ENCODE measurements at regions not wholly inside any gene's neighbourhood (a gene's known extent, or its start where the extent isn't known, plus 50 kb on each side); places are given as distances from the start of the nearest gene placed in this dataset.

DNA sequence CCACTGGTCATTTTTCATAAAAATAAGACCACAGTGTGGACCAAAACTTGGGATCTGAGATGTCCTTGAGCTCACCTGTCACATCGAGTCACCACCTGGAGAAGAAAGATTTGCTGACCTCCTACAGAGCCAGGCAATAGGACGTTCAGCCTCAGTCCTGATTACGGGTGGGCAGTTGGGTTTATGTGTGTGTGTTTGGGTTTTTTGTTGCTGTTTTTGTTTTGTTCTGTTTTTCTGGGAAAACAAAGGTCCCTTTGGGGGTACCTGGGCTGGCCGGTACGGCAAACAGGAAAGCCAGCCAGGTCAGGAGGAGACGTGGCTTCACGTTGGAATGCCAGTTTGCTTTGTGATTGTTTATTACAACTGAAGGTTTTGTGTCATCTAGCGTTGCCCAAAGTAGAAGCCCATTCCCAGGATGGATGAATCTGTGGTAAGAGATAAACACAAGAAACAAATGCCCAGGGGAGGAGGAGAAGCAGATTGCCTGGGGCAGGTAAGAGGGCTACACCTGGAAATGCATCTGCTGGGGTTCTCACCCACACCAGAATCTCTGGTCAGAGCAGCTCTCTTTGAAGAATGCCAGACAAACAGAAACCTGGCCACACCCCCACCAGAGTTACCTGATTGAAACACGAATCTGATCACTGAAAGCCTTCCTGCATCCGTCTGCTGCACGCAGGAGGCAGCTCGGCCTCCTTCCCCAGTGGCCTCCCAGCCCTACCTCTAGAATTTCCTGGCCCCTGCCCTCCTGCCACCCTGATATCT lies 100.1 kb upstream of the DIO3 start:
- no peaks in the 10 kb centered on the region for H3K9me3 ChIP-seq
- DNase-seq (ENCODE audit: low spot score): no peak
- intact Hi-C loops (cut with DNase I): no loop called here
- H3K27me3 ChIP-seq (replicated peaks; ENCODE audit: insufficient read depth): peaks cover 24% of the 10 kb centered on the region
- H3K4me3 ChIP-seq: no peak overlapping the region
- no peaks in the 10 kb centered on the region for H3K4me1 ChIP-seq (replicated peaks)
- WGBS: 93% methylated on average over 12 of the region's 12 CpGs
- H3K27ac ChIP-seq: no peak overlapping the region
- no peaks in the 10 kb centered on the region for H3K36me3 ChIP-seq
- TF ChIP-seq POLR2A (IDR thresholded peaks at IDR 0.05) (no peak), POLR2AphosphoS5 (IDR thresholded peaks at IDR 0.05) (no peak)
- TF ChIP-seq, protein P1, sequence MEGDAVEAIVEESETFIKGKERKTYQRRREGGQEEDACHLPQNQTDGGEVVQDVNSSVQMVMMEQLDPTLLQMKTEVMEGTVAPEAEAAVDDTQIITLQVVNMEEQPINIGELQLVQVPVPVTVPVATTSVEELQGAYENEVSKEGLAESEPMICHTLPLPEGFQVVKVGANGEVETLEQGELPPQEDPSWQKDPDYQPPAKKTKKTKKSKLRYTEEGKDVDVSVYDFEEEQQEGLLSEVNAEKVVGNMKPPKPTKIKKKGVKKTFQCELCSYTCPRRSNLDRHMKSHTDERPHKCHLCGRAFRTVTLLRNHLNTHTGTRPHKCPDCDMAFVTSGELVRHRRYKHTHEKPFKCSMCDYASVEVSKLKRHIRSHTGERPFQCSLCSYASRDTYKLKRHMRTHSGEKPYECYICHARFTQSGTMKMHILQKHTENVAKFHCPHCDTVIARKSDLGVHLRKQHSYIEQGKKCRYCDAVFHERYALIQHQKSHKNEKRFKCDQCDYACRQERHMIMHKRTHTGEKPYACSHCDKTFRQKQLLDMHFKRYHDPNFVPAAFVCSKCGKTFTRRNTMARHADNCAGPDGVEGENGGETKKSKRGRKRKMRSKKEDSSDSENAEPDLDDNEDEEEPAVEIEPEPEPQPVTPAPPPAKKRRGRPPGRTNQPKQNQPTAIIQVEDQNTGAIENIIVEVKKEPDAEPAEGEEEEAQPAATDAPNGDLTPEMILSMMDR (IDR thresholded peaks at IDR 0.05): no peak

DNA sequence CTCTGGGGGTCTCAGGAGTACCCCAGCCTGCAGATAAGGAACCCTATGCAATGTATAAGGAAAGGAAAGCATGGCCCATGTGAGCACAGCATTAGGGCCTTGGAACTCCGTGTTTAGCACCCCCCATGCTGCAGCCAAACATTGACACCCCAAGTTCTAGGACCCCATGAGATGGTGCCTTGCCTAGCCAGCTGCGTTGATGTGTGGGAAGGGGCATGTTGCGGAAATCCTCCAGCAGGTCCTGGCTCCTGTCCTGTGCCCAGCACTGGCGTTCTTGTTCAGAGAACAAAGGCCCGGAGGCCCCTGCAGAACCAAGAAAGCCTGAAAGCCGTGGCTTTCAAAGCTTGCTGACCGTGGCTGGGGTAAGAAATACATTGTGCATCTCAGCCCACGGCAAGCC lies 99.4 kb upstream of the DIO3 start:
- WGBS: 95% methylated on average over 8 of the region's 8 CpGs
- intact Hi-C loops (cut with DNase I): no loop called here
- DNase-seq (ENCODE audit: low spot score): no peak
- Histone ChIP-seq H3K27ac (no peak overlapping the region), H3K36me3 (no peaks in the 10 kb centered on the region), H3K4me3 (no peak overlapping the region), H3K27me3 (replicated peaks; ENCODE audit: insufficient read depth) (peaks cover 24% of the 10 kb centered on the region), H3K4me1 (replicated peaks) (no peaks in the 10 kb centered on the region), H3K9me3 (no peaks in the 10 kb centered on the region)
- TF ChIP-seq POLR2AphosphoS5 (IDR thresholded peaks at IDR 0.05): no peak
- TF ChIP-seq, protein P1 (IDR thresholded peaks at IDR 0.05): no peak
- TF ChIP-seq POLR2A (IDR thresholded peaks at IDR 0.05): no peak

DNA sequence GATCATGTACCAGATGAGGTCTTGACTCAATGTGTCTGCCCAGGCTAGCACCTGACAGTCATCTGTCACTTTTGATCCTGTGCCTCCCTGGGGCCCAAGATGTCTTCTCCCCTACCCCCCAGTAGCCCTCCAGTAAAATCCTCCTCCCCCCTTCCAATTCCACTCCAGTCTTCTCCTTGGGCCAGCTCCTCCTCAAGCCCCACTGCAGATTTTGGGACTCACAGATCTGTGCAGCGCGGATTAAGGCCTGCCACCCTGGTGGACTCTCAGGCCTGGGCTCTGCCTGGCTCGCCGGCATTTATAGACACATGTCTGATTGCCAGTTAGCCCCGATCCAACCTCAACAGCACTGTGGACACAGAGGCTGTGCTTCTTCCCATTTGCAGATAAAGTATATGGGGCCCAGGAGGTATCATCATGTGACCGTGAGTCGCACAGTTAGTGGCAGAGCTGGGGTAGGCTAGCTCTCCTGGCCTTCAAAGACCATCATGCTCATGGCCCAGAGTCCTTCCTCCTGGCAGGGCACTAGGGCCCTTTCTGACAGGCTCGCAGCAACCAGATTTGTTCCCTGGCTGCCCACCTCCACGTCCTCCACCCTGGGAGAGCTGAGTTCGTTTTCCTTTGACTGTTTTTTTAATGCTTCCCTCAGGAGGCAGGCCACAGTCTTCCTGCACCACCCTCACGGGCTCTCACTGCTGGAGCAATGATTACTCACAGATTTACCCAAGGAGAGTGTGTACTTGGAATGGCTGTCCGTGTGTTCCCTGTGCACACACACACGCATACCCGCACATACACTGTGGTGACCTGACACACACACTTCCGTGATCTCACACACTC lies 98.3 kb upstream of the DIO3 start:
- Histone ChIP-seq H3K4me1 (replicated peaks) (no peaks in the 10 kb centered on the region), H3K9me3 (no peaks in the 10 kb centered on the region), H3K27me3 (replicated peaks; ENCODE audit: insufficient read depth) (peaks cover 20% of the 10 kb centered on the region), H3K4me3 (no peak overlapping the region), H3K36me3 (no peaks in the 10 kb centered on the region), H3K27ac (no peak overlapping the region)
- TF ChIP-seq POLR2AphosphoS5 (IDR thresholded peaks at IDR 0.05): no peak
- TF ChIP-seq, protein P1 (IDR thresholded peaks at IDR 0.05): no peak
- no peak for TF ChIP-seq POLR2A (IDR thresholded peaks at IDR 0.05)
- DNase-seq (ENCODE audit: low spot score): no peak
- WGBS: 86% methylated on average over 15 of the region's 15 CpGs
- intact Hi-C loops (cut with DNase I): no loop called here

DNA sequence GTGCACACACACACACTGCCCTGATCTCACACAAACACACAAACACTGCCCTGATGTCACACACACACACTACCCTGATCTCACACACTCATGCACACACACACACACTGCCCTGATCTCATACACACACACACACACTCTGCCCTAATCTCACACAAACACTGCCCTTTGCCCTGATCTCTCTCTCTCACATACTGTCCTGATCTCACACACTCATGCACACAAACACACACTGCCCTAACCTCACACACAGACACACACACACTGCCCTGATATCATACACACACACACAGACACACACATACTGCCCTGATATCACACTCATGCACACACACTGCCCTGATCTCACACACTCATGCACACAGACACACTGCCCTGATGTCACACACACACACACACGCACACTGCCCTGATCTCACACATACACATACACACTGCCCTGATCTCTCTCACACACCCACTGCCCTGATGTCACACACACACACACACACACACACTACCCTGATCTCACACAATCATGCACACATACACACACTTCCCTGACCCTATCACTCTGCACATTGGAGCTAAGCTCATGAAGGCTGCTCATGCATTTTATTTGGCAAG lies 97.6 kb upstream of the DIO3 start:
- no peak for TF ChIP-seq POLR2AphosphoS5 (IDR thresholded peaks at IDR 0.05)
- TF ChIP-seq, protein P1 (IDR thresholded peaks at IDR 0.05): no peak
- no peak for TF ChIP-seq POLR2A (IDR thresholded peaks at IDR 0.05)
- DNase-seq (ENCODE audit: low spot score): no peak
- no peak overlapping the region for H3K27ac ChIP-seq
- 81% methylated on average over 1 of the region's 1 CpG for WGBS
- no peaks in the 10 kb centered on the region for H3K9me3 ChIP-seq
- no peaks in the 10 kb centered on the region for H3K4me1 ChIP-seq (replicated peaks)
- H3K27me3 ChIP-seq (replicated peaks; ENCODE audit: insufficient read depth): peaks cover 13% of the 10 kb centered on the region
- no peak overlapping the region for H3K4me3 ChIP-seq
- no peaks in the 10 kb centered on the region for H3K36me3 ChIP-seq
- intact Hi-C loops (cut with DNase I): no loop called here

Data from prostate gland (tissue), 2 donors.